WTC11 (cell line): ENCODE measurements at regions not wholly inside any gene's neighbourhood (a gene's known extent, or its start where the extent isn't known, plus 50 kb on each side); places are given as distances from the start of the nearest gene placed in this dataset.

Source experiments
- ATAC-seq: fragments of 200-7000 bp; cut with Tn5 transposase; 2 replicates; pipeline ENCODE4 v1.10.0; 2021; ENCODE audit warnings: mild to moderate bottlenecking, moderate library complexity
- CTCF ChIA-PET: fragments of 300-600 bp; sonication (Branson Sonifier 250); formaldehyde crosslinking; loops from one replicate; lab custom pipeline; 2021; ENCODE audit warnings: antibody characterized with exemption; lab: Charles Lee
- POLR2A ChIA-PET: fragments of 350-600 bp; sonication (Branson Sonifier 250); formaldehyde crosslinking; loops from one replicate; lab custom pipeline; 2021; ENCODE audit warnings: antibody characterized with exemption; lab: Charles Lee
- DNase-seq: peaks from one replicate; pipeline ENCODE4 v3.0.0; 2021; ENCODE audit warnings: low spot score
- H3K27ac Mint-ChIP-seq: 2 replicates; pipeline ENCODE4 v1.8.0; 2021; ENCODE audit warnings: mixed read lengths
- H3K27me3 Mint-ChIP-seq: 2 replicates; pipeline ENCODE4 v1.8.0; 2021; ENCODE audit warnings: low read depth, mild to moderate bottlenecking, moderate library complexity, mixed read lengths
- H3K36me3 Mint-ChIP-seq: 2 replicates; pipeline ENCODE4 v1.8.0; 2021; ENCODE audit warnings: mixed read lengths
- H3K4me1 Mint-ChIP-seq: 2 replicates; pipeline ENCODE4 v1.8.0; 2022; ENCODE audit warnings: mixed read lengths
- H3K4me3 Mint-ChIP-seq: 2 replicates; pipeline ENCODE4 v1.8.0; 2021; ENCODE audit warnings: mild to moderate bottlenecking, moderate library complexity, mixed read lengths
- H3K9me3 Mint-ChIP-seq: 2 replicates; pipeline ENCODE4 v1.8.0; 2021; ENCODE audit warnings: mixed read lengths
- CREM ChIP-seq: sonication (generic); formaldehyde crosslinking; IDR thresholded peaks from 2 replicates; pipeline ENCODE4 v1.8.1; 2022; ENCODE audit warnings: mild to moderate bottlenecking, missing genetic modification reagents, moderate library complexity
- EMX1 ChIP-seq: fragments of 250-450 bp; sonication (Bioruptor Pico); IDR thresholded peaks from 2 replicates; pipeline ENCODE4 v1.8.0; 2021; ENCODE audit warnings: mild to moderate bottlenecking
- FOXP1 ChIP-seq: sonication (generic); formaldehyde crosslinking; IDR thresholded peaks from 2 replicates; pipeline ENCODE4 v1.8.0; 2022; ENCODE audit warnings: missing genetic modification reagents, mild to moderate bottlenecking, moderate library complexity, borderline replicate concordance
- HMGA2 ChIP-seq: fragments of 250-450 bp; sonication (Bioruptor Pico); IDR thresholded peaks from 2 replicates; pipeline ENCODE4 v1.4.0; 2021; ENCODE audit warnings: mild to moderate bottlenecking, moderate library complexity
- IRF2 ChIP-seq: sonication (generic); formaldehyde crosslinking; IDR thresholded peaks from 2 replicates; pipeline ENCODE4 v1.8.0; 2022; ENCODE audit warnings: low read depth, missing genetic modification reagents, borderline replicate concordance
- JUN ChIP-seq: sonication (generic); formaldehyde crosslinking; IDR thresholded peaks from 2 replicates; pipeline ENCODE4 v1.8.0; 2023; ENCODE audit warnings: mild to moderate bottlenecking, missing genetic modification reagents
- PRRX2 ChIP-seq: fragments of 250-450 bp; sonication (Bioruptor Pico); IDR thresholded peaks from 2 replicates; pipeline ENCODE4 v1.8.0; 2021; ENCODE audit warnings: mild to moderate bottlenecking
- RELA ChIP-seq: sonication (generic); formaldehyde crosslinking; IDR thresholded peaks from 2 replicates; pipeline ENCODE4 v1.8.1; 2022; ENCODE audit warnings: missing genetic modification reagents, mild to moderate bottlenecking, borderline replicate concordance
- TP53 ChIP-seq: sonication (generic); formaldehyde crosslinking; IDR thresholded peaks from 2 replicates; pipeline ENCODE4 v1.8.1; 2023; ENCODE audit warnings: mild to moderate bottlenecking, missing genetic modification reagents
- ZBTB21 ChIP-seq: sonication (generic); formaldehyde crosslinking; IDR thresholded peaks from 2 replicates; pipeline ENCODE4 v1.8.1; 2023; ENCODE audit warnings: mild to moderate bottlenecking, missing genetic modification reagents, borderline replicate concordance
- ZNF416 ChIP-seq: fragments of 250-450 bp; sonication (Bioruptor Pico); IDR thresholded peaks from 2 replicates; pipeline ENCODE4 v1.9.0; 2021; ENCODE audit warnings: mild to moderate bottlenecking, inconsistent platforms
- TF ChIP-seq, protein P1 (sequence below): sonication (generic); formaldehyde crosslinking; IDR thresholded peaks from 2 replicates; pipeline ENCODE4 v1.8.1; 2023; ENCODE audit warnings: mild to moderate bottlenecking, moderate library complexity, missing genetic modification reagents
- TF ChIP-seq, protein P2 (sequence below): fragments of 200-600 bp; IDR thresholded peaks from 2 replicates; pipeline ENCODE4 v1.8.0; 2022; ENCODE audit warnings: antibody characterized with exemption
- TF ChIP-seq, protein P3 (sequence below): fragments of 250-450 bp; sonication (Bioruptor Pico); IDR thresholded peaks from 2 replicates; pipeline ENCODE4 v1.9.0; 2021; ENCODE audit warnings: moderate library complexity, mild to moderate bottlenecking, inconsistent platforms, borderline replicate concordance
- TF ChIP-seq, protein P4 (sequence below): sonication (generic); formaldehyde crosslinking; conservative IDR thresholded peaks from 2 replicates; pipeline ENCODE4 v1.8.1; 2023; ENCODE audit warnings: mild to moderate bottlenecking, low read depth, missing genetic modification reagents, moderate library complexity
- TF ChIP-seq, protein P5 (sequence below): sonication (generic); formaldehyde crosslinking; IDR thresholded peaks from 2 replicates; pipeline ENCODE4 v1.8.0; 2023; ENCODE audit warnings: mild to moderate bottlenecking, missing genetic modification reagents
- TF ChIP-seq, protein P6 (sequence below): sonication (generic); formaldehyde crosslinking; IDR thresholded peaks from 2 replicates; pipeline ENCODE4 v1.8.1; 2022; ENCODE audit warnings: low read depth, missing genetic modification reagents, borderline replicate concordance
- TF ChIP-seq, protein P7 (sequence below): fragments of 250-450 bp; sonication (Bioruptor Pico); IDR thresholded peaks from 2 replicates; pipeline ENCODE4 v1.8.0; 2021; ENCODE audit warnings: mild to moderate bottlenecking

DNA sequence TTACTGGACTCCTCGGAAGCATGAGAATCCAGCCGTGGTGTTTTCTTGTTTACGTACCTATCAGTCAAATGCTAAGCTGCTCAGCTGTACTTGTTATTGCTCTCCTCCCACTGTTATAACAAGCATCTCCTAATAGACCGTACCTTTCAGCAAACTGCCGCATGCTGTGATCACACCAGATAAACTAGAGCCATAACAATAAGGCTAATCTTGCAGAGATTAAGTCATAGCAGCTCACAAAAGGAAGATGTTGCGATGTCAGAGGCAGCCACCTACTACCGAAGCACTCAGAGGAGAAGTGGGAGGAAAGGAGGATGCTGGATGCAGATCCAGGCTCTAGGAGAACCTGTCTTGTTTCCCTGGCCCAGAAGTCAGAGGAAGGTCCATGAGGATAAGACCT lies 196.0 kb downstream of the GALC start:
- Mint-ChIP-seq H3K9me3 (no peaks in the 10 kb centered on the region), H3K27ac (no peak overlapping the region), H3K36me3 (no peaks in the 10 kb centered on the region), H3K4me1 (peaks cover 27% of the 10 kb centered on the region), H3K27me3 (peaks cover 6% of the 10 kb centered on the region), H3K4me3 (no peak overlapping the region)
- POLR2A ChIA-PET, result no interaction called here
- TF ChIP-seq JUN (no peak), ZNF416 (CRISPR knock-in tag) (no peak), PRRX2 (CRISPR knock-in tag) (no peak), CREM (no peak), HMGA2 (no peak), ZBTB21 (CRISPR knock-in tag) (no peak), IRF2 (CRISPR knock-in tag) (no peak), FOXP1 (no peak), EMX1 (CRISPR knock-in tag) (no peak), TP53 (CRISPR knock-in tag) (no peak), RELA (CRISPR knock-in tag) (no peak)
- TF ChIP-seq, protein P1, sequence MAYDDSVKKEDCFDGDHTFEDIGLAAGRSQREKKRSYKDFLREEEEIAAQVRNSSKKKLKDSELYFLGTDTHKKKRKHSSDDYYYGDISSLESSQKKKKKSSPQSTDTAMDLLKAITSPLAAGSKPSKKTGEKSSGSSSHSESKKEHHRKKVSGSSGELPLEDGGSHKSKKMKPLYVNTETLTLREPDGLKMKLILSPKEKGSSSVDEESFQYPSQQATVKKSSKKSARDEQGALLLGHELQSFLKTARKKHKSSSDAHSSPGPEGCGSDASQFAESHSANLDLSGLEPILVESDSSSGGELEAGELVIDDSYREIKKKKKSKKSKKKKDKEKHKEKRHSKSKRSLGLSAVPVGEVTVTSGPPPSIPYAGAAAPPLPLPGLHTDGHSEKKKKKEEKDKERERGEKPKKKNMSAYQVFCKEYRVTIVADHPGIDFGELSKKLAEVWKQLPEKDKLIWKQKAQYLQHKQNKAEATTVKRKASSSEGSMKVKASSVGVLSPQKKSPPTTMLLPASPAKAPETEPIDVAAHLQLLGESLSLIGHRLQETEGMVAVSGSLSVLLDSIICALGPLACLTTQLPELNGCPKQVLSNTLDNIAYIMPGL (CRISPR knock-in tag), result no peak
- TF ChIP-seq, protein P2, sequence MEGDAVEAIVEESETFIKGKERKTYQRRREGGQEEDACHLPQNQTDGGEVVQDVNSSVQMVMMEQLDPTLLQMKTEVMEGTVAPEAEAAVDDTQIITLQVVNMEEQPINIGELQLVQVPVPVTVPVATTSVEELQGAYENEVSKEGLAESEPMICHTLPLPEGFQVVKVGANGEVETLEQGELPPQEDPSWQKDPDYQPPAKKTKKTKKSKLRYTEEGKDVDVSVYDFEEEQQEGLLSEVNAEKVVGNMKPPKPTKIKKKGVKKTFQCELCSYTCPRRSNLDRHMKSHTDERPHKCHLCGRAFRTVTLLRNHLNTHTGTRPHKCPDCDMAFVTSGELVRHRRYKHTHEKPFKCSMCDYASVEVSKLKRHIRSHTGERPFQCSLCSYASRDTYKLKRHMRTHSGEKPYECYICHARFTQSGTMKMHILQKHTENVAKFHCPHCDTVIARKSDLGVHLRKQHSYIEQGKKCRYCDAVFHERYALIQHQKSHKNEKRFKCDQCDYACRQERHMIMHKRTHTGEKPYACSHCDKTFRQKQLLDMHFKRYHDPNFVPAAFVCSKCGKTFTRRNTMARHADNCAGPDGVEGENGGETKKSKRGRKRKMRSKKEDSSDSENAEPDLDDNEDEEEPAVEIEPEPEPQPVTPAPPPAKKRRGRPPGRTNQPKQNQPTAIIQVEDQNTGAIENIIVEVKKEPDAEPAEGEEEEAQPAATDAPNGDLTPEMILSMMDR, result no peak
- TF ChIP-seq, protein P3, sequence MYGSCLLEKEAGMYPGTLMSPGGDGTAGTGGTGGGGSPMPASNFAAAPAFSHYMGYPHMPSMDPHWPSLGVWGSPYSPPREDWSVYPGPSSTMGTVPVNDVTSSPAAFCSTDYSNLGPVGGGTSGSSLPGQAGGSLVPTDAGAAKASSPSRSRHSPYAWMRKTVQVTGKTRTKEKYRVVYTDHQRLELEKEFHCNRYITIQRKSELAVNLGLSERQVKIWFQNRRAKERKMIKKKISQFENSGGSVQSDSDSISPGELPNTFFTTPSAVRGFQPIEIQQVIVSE (CRISPR knock-in tag), result no peak
- TF ChIP-seq, protein P4, sequence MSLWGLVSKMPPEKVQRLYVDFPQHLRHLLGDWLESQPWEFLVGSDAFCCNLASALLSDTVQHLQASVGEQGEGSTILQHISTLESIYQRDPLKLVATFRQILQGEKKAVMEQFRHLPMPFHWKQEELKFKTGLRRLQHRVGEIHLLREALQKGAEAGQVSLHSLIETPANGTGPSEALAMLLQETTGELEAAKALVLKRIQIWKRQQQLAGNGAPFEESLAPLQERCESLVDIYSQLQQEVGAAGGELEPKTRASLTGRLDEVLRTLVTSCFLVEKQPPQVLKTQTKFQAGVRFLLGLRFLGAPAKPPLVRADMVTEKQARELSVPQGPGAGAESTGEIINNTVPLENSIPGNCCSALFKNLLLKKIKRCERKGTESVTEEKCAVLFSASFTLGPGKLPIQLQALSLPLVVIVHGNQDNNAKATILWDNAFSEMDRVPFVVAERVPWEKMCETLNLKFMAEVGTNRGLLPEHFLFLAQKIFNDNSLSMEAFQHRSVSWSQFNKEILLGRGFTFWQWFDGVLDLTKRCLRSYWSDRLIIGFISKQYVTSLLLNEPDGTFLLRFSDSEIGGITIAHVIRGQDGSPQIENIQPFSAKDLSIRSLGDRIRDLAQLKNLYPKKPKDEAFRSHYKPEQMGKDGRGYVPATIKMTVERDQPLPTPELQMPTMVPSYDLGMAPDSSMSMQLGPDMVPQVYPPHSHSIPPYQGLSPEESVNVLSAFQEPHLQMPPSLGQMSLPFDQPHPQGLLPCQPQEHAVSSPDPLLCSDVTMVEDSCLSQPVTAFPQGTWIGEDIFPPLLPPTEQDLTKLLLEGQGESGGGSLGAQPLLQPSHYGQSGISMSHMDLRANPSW (CRISPR knock-in tag), result no peak
- TF ChIP-seq, protein P5, sequence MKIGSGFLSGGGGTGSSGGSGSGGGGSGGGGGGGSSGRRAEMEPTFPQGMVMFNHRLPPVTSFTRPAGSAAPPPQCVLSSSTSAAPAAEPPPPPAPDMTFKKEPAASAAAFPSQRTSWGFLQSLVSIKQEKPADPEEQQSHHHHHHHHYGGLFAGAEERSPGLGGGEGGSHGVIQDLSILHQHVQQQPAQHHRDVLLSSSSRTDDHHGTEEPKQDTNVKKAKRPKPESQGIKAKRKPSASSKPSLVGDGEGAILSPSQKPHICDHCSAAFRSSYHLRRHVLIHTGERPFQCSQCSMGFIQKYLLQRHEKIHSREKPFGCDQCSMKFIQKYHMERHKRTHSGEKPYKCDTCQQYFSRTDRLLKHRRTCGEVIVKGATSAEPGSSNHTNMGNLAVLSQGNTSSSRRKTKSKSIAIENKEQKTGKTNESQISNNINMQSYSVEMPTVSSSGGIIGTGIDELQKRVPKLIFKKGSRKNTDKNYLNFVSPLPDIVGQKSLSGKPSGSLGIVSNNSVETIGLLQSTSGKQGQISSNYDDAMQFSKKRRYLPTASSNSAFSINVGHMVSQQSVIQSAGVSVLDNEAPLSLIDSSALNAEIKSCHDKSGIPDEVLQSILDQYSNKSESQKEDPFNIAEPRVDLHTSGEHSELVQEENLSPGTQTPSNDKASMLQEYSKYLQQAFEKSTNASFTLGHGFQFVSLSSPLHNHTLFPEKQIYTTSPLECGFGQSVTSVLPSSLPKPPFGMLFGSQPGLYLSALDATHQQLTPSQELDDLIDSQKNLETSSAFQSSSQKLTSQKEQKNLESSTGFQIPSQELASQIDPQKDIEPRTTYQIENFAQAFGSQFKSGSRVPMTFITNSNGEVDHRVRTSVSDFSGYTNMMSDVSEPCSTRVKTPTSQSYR (CRISPR knock-in tag), result no peak
- TF ChIP-seq, protein P6, sequence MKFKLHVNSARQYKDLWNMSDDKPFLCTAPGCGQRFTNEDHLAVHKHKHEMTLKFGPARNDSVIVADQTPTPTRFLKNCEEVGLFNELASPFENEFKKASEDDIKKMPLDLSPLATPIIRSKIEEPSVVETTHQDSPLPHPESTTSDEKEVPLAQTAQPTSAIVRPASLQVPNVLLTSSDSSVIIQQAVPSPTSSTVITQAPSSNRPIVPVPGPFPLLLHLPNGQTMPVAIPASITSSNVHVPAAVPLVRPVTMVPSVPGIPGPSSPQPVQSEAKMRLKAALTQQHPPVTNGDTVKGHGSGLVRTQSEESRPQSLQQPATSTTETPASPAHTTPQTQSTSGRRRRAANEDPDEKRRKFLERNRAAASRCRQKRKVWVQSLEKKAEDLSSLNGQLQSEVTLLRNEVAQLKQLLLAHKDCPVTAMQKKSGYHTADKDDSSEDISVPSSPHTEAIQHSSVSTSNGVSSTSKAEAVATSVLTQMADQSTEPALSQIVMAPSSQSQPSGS, result no peak
- TF ChIP-seq, protein P7, sequence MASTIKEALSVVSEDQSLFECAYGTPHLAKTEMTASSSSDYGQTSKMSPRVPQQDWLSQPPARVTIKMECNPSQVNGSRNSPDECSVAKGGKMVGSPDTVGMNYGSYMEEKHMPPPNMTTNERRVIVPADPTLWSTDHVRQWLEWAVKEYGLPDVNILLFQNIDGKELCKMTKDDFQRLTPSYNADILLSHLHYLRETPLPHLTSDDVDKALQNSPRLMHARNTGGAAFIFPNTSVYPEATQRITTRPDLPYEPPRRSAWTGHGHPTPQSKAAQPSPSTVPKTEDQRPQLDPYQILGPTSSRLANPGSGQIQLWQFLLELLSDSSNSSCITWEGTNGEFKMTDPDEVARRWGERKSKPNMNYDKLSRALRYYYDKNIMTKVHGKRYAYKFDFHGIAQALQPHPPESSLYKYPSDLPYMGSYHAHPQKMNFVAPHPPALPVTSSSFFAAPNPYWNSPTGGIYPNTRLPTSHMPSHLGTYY (CRISPR knock-in tag), result no peak
- DNase-seq (no peak), ATAC-seq (peak; percentile 48)
- CTCF ChIA-PET, result interaction anchor here (2.2 kb wide), 1 partner anchor 51 kb away, joined by 7 read pairs; no protein-coding TSS in a partner anchor
